MM.1S (cell line): ENCODE measurements at regions not wholly inside any gene's neighbourhood (a gene's known extent, or its start where the extent isn't known, plus 50 kb on each side); places are given as distances from the start of the nearest gene placed in this dataset.
"Not testable (repeated sequence)": the region's sequence is repeated elsewhere in the genome, so short reads cannot be mapped to it uniquely, and the experiment has no call there.

Experiments used
- DNase-seq: peaks from one replicate; pipeline ENCODE4 v3.0.0-alpha.2; 2015
- H2AFZ ChIP-seq: fragments of 300-600 bp; sonication (generic); 2 replicates; pipeline ENCODE4 v1.6.0; 2016; ENCODE audit warnings: antibody characterized with exemption, low read length
- H3F3A ChIP-seq: fragments of 300-600 bp; sonication (generic); 2 replicates; pipeline ENCODE4 v1.6.1; 2016; ENCODE audit warnings: mild to moderate bottlenecking, antibody characterized with exemption, low read length, moderate library complexity, mixed read lengths; ENCODE audit not compliant: insufficient read depth
- H3K27ac ChIP-seq: fragments of 300-600 bp; sonication (generic); 2 replicates; pipeline ENCODE4 v1.5.1; 2016; ENCODE audit warnings: mild to moderate bottlenecking, low read length
- H3K27me3 ChIP-seq: fragments of 300-600 bp; sonication (generic); replicated peaks from 2 replicates; pipeline ENCODE4 v1.6.0; 2016; ENCODE audit warnings: low read length; ENCODE audit not compliant: insufficient read depth
- H3K36me3 ChIP-seq: fragments of 300-600 bp; sonication (generic); replicated peaks from 2 replicates; pipeline ENCODE4 v1.6.1; 2016; ENCODE audit warnings: mild to moderate bottlenecking, low read length, mixed read lengths; ENCODE audit not compliant: insufficient read depth
- H3K4me1 ChIP-seq: fragments of 300-600 bp; sonication (generic); 2 replicates; pipeline ENCODE4 v1.6.1; 2016; ENCODE audit warnings: low read length, mixed read lengths
- H3K4me2 ChIP-seq: fragments of 300-600 bp; sonication (generic); 2 replicates; pipeline ENCODE4 v1.6.0; 2016; ENCODE audit warnings: low read depth, low read length
- H3K4me3 ChIP-seq: fragments of 300-600 bp; sonication (generic); 2 replicates; pipeline ENCODE4 v1.5.1; 2016; ENCODE audit warnings: low read length, mixed read lengths
- H3K79me2 ChIP-seq: fragments of 300-600 bp; sonication (generic); 2 replicates; pipeline ENCODE4 v1.6.1; 2016; ENCODE audit warnings: mixed run types, low read length, mixed read lengths
- H3K9ac ChIP-seq: fragments of 300-600 bp; sonication (generic); 2 replicates; pipeline ENCODE4 v1.6.1; 2016; ENCODE audit warnings: low read length, mixed read lengths
- H3K9me2 ChIP-seq: fragments of 300-600 bp; sonication (generic); replicated peaks from 2 replicates; pipeline ENCODE4 v1.6.1; 2016; ENCODE audit warnings: mild to moderate bottlenecking, low read length, mixed read lengths; ENCODE audit not compliant: insufficient read depth
- H3K9me3 ChIP-seq: fragments of 300-600 bp; sonication (generic); replicated peaks from 2 replicates; pipeline ENCODE4 v1.6.1; 2016; ENCODE audit warnings: mild to moderate bottlenecking, low read length, mixed read lengths; ENCODE audit not compliant: insufficient read depth
- H4K20me1 ChIP-seq: fragments of 300-600 bp; sonication (generic); 2 replicates; pipeline ENCODE4 v1.6.1; 2016; ENCODE audit warnings: mild to moderate bottlenecking, low read length, moderate library complexity, mixed read lengths; ENCODE audit not compliant: insufficient read depth
- EZH2 ChIP-seq: fragments of 300-600 bp; sonication (generic); optimal IDR thresholded peaks from 2 replicates; pipeline ENCODE3; 2017; ENCODE audit warnings: low read depth, mild to moderate bottlenecking, antibody characterized with exemption, low read length, mixed read lengths
- EZH2phosphoT487 ChIP-seq: fragments of 300-600 bp; sonication (generic); IDR thresholded peaks from 2 replicates; pipeline ENCODE4 v1.6.1; 2018; ENCODE audit warnings: antibody characterized with exemption, low read length
- TF ChIP-seq, protein P1 (sequence below): fragments of 300-600 bp; sonication (generic); IDR thresholded peaks from 2 replicates; pipeline ENCODE4 v1.5.1; 2016; ENCODE audit warnings: antibody characterized with exemption, low read length, mixed read lengths

GRCh38 chr1:220421508-220421907, 106.4 kb upstream of the MARK1 start:
- no peaks in the 10 kb centered on the region for H4K20me1 ChIP-seq
- H2AFZ ChIP-seq = no peak overlapping the region
- no peaks in the 10 kb centered on the region for H3K9me3 ChIP-seq
- H3K9ac ChIP-seq = no peak overlapping the region
- H3K4me3 ChIP-seq = no peak overlapping the region
- DNase-seq = peak; percentile 5
- H3F3A ChIP-seq = peaks cover 11% of the 10 kb centered on the region
- no peaks in the 10 kb centered on the region for H3K36me3 ChIP-seq
- H3K9me2 ChIP-seq = no peaks in the 10 kb centered on the region
- no peak overlapping the region; the same call in 1 of the 2 replicates for H3K27ac ChIP-seq
- H3K4me1 ChIP-seq = peaks cover 31% of the 10 kb centered on the region
- TF ChIP-seq EZH2 = no peak
- TF ChIP-seq EZH2phosphoT487 = no peak
- TF ChIP-seq, protein P1, sequence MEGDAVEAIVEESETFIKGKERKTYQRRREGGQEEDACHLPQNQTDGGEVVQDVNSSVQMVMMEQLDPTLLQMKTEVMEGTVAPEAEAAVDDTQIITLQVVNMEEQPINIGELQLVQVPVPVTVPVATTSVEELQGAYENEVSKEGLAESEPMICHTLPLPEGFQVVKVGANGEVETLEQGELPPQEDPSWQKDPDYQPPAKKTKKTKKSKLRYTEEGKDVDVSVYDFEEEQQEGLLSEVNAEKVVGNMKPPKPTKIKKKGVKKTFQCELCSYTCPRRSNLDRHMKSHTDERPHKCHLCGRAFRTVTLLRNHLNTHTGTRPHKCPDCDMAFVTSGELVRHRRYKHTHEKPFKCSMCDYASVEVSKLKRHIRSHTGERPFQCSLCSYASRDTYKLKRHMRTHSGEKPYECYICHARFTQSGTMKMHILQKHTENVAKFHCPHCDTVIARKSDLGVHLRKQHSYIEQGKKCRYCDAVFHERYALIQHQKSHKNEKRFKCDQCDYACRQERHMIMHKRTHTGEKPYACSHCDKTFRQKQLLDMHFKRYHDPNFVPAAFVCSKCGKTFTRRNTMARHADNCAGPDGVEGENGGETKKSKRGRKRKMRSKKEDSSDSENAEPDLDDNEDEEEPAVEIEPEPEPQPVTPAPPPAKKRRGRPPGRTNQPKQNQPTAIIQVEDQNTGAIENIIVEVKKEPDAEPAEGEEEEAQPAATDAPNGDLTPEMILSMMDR = no peak
- H3K27me3 ChIP-seq = no peaks in the 10 kb centered on the region
- H3K79me2 ChIP-seq = no peaks in the 10 kb centered on the region
- peak overlapping the region; percentile 30; the same call in 1 of the 2 replicates for H3K4me2 ChIP-seq

DNA sequence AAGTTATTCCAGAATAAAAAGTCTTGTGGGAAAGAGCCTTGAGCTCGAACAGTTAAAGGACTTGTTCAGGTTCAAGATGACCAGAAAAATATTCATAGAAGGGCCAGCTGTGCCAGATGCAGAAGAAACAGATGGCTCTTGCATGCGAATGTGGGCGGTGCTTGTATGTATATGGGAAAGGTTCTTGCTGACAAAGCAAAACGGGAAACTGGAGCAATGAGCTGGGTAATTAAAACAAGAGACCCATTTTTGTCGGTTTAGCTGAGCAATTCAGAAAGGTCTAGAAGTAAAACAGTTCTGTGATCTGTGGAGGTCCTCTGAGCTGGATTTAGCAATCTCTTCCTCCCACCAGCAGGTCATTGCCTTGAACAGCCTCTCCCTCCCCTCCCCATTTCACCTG, 107.2 kb upstream of the MARK1 start:
- Histone ChIP-seq H3K4me2 (peak overlapping the region; percentile 30), H4K20me1 (no peaks in the 10 kb centered on the region), H3K4me1 (peaks cover 25% of the 10 kb centered on the region), H3K27me3 (no peaks in the 10 kb centered on the region), H3F3A (peaks cover 11% of the 10 kb centered on the region), H3K9me3 (no peaks in the 10 kb centered on the region), H3K9ac (no peak overlapping the region), H3K4me3 (no peak overlapping the region), H3K36me3 (no peaks in the 10 kb centered on the region), H3K9me2 (no peaks in the 10 kb centered on the region), H2AFZ (peak overlapping the region; percentile 22), H3K27ac (peak overlapping the region; percentile 30; the same call in 1 of the 2 replicates), H3K79me2 (no peaks in the 10 kb centered on the region)
- DNase-seq = peak; percentile 73
- TF ChIP-seq EZH2phosphoT487 (no peak), EZH2 (no peak)
- TF ChIP-seq, protein P1 = no peak

- not testable (repeated sequence) for H3K4me2 ChIP-seq, H4K20me1 ChIP-seq, H3K4me3 ChIP-seq, H3F3A ChIP-seq, H3K27ac ChIP-seq, H3K9me2 ChIP-seq, H3K79me2 ChIP-seq, H3K9ac ChIP-seq, H2AFZ ChIP-seq, DNase-seq, H3K27me3 ChIP-seq, H3K9me3 ChIP-seq, H3K36me3 ChIP-seq
- peaks cover 13% of the 10 kb centered on the region for H3K4me1 ChIP-seq
Observed at GRCh38 chr1:220412382-220412781, 115.6 kb upstream of the MARK1 start.

- no peaks in the 10 kb centered on the region for H3K27me3 ChIP-seq
- no peak overlapping the region for H3K9ac ChIP-seq
- H3K27ac ChIP-seq = no peak overlapping the region
- H3K4me2 ChIP-seq = 0 out of 2 replicates have a peak overlapping the region, but pooled peaks have one; percentile 19
- H3K4me3 ChIP-seq = no peak overlapping the region
- no peak overlapping the region for H2AFZ ChIP-seq
- DNase-seq = peak; percentile 4
- no peaks in the 10 kb centered on the region for H3F3A ChIP-seq
- TF ChIP-seq, protein P1 = no peak
- TF ChIP-seq EZH2 (no peak), EZH2phosphoT487 (no peak)
- no peaks in the 10 kb centered on the region for H3K79me2 ChIP-seq
- H3K9me3 ChIP-seq = no peaks in the 10 kb centered on the region
- H3K9me2 ChIP-seq = no peaks in the 10 kb centered on the region
- H4K20me1 ChIP-seq = no peaks in the 10 kb centered on the region
- peaks cover 9% of the 10 kb centered on the region for H3K4me1 ChIP-seq
- H3K36me3 ChIP-seq = no peaks in the 10 kb centered on the region
Observed at GRCh38 chr1:220410611-220411010, 117.3 kb upstream of the MARK1 start.
